Testis (tissue), 2 donors: ENCODE measurements at regions not wholly inside any gene's neighbourhood (a gene's known extent, or its start where the extent isn't known, plus 50 kb on each side); places are given as distances from the start of the nearest gene placed in this dataset.

Experiments used
- CTCF ChIP-seq, 3 experiments: fragments of 450-650 bp in 2 of 3; fragments of 200-600 bp in 1 of 3; sonication (generic) in 1 of 3; IDR thresholded peaks; one replicate each; pipeline ENCODE4 v1.5.1; 2016 to 2019; ENCODE audit warnings: antibody characterized with exemption in 3 of 3, mild to moderate bottlenecking in 2 of 3, moderate library complexity in 1 of 3
- POLR2A ChIP-seq: fragments of 450-650 bp; IDR thresholded peaks from one replicate; pipeline ENCODE4 v1.6.1; 2017; ENCODE audit warnings: antibody characterized with exemption, mild to moderate bottlenecking, moderate library complexity

- TF ChIP-seq CTCF (IDR thresholded peaks at IDR 0.05) (no peak), POLR2A (no peak)
Measured at GRCh38 chr1:118487932-118488331, 302.9 kb upstream of the SPAG17 start.
